ENCODE measurements at regions not wholly inside any gene's neighbourhood (a gene's known extent, or its start where the extent isn't known, plus 50 kb on each side); places are given as distances from the start of the nearest gene placed in this dataset.

DNA sequence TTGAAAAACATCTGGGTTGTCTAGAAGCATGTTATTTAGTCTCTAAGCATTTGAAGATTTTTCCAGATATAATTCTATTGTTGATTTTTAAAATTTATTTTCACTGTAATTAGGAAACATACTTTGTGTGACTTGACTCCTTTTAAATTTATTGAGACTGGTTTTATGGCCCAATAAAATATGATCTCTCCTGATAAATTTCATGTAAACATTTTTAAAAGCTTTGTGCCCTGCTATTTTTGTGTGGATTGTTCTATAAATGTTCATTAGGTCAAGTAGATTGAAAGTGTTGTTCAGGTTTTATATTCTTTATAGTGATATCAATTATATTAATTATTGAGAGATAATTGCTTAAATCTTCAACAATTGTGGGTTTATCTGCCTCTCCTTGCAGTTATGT lies 105.4 kb downstream of the RFX6 start:
- TF ChIP-seq, protein P1, sequence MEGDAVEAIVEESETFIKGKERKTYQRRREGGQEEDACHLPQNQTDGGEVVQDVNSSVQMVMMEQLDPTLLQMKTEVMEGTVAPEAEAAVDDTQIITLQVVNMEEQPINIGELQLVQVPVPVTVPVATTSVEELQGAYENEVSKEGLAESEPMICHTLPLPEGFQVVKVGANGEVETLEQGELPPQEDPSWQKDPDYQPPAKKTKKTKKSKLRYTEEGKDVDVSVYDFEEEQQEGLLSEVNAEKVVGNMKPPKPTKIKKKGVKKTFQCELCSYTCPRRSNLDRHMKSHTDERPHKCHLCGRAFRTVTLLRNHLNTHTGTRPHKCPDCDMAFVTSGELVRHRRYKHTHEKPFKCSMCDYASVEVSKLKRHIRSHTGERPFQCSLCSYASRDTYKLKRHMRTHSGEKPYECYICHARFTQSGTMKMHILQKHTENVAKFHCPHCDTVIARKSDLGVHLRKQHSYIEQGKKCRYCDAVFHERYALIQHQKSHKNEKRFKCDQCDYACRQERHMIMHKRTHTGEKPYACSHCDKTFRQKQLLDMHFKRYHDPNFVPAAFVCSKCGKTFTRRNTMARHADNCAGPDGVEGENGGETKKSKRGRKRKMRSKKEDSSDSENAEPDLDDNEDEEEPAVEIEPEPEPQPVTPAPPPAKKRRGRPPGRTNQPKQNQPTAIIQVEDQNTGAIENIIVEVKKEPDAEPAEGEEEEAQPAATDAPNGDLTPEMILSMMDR (IDR thresholded peaks at IDR 0.05; ENCODE audit: control insufficient read depth, insufficient read depth, low read depth, low read length, missing control alignments), result no peak
- DNase-seq (ENCODE audit: low read depth), result no peak
- no peak overlapping the region for H3K4me3 ChIP-seq (ENCODE audit: control insufficient read depth, low read depth, low read length)

DNA sequence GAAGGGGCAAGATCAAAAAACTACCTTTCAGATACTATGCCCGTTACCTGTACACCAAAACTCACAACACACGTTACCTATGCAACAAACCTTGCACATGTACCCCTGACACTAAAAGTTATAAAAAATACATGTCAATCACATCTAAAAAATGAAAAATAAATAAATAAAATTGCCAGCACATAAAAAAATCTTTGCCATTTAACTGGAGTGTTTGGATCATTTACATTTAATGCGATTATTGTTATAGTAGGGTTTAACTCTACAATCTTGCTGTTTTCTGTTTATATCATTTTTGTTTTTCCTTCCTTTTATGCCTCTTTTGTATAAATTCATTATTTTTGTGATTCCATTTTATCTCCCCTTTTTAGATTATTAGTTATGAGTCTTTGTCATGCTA lies 106.3 kb downstream of the RFX6 start:
- TF ChIP-seq, protein P1 (IDR thresholded peaks at IDR 0.05; ENCODE audit: control insufficient read depth, insufficient read depth, low read depth, low read length, missing control alignments), result no peak
- DNase-seq (ENCODE audit: low read depth), result no peak
- H3K4me3 ChIP-seq (ENCODE audit: control insufficient read depth, low read depth, low read length), result no peak overlapping the region

DNA sequence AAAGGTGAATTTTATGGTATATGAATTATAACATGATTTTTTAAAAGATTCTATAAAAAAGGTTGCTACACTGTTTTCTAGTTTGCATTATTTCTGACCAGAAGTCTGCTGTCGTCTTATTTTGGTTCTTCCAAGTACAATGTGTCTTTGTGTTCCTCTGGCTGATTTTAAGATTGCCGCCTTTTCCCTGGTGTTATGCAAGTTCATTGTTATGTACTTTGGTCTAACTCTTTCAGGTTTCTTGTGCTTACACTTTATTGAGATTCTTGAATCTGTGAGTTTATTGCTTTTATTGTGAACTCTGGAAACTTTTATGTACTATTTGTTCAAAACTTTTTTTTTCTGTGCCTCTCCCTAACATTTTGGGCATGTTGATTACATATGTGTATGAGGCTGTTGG lies 109.8 kb downstream of the RFX6 start:
- no peak overlapping the region for H3K4me3 ChIP-seq (ENCODE audit: control insufficient read depth, low read depth, low read length)
- DNase-seq (ENCODE audit: low read depth), result no peak
- TF ChIP-seq, protein P1 (IDR thresholded peaks at IDR 0.05; ENCODE audit: control insufficient read depth, insufficient read depth, low read depth, low read length, missing control alignments), result no peak

DNA sequence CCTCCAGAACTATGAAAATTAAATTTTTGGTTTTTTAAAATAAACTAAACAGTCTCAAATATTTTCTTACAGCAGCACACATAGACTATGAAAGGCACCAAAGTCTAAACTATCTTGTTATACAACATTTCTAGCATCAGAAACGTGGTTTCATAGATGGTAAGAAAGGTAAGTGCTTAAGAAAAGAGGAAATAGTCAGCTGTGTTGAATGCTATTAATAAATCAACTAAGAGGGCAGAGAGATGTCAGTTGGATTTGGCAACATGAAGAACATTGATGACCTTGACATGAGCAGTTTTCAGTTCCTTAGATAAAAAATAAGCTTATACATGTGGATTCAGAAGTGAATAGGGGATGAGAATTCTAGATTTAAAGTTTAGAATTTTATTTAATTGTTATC lies 113.6 kb downstream of the RFX6 start:
- H3K4me3 ChIP-seq (ENCODE audit: control insufficient read depth, low read depth, low read length), result no peak overlapping the region
- no peak for DNase-seq (ENCODE audit: low read depth)
- TF ChIP-seq, protein P1 (IDR thresholded peaks at IDR 0.05; ENCODE audit: control insufficient read depth, insufficient read depth, low read depth, low read length, missing control alignments), result no peak

DNA sequence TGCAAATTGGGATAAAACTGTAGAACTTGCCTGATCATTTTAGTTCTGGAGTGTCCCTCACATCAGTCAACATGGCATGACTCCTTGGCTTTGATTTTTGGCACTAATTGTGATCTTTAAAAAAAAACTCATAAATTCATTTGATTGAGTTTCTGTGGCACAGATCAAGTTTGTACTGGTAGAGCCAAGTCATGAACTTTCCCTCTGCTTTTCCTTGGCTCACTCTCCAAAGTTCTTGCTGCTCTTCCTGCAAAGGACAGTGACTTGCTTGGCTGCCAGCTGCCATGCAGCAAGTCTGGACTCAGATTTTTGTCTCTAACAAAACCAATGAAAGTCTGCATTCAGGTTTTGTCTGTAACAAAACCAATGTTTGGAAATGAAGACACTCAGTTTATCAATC lies 115.5 kb downstream of the RFX6 start:
- DNase-seq (ENCODE audit: low read depth), result no peak
- H3K4me3 ChIP-seq (ENCODE audit: control insufficient read depth, low read depth, low read length), result no peak overlapping the region
- TF ChIP-seq, protein P1 (IDR thresholded peaks at IDR 0.05; ENCODE audit: control insufficient read depth, insufficient read depth, low read depth, low read length, missing control alignments), result no peak

DNA sequence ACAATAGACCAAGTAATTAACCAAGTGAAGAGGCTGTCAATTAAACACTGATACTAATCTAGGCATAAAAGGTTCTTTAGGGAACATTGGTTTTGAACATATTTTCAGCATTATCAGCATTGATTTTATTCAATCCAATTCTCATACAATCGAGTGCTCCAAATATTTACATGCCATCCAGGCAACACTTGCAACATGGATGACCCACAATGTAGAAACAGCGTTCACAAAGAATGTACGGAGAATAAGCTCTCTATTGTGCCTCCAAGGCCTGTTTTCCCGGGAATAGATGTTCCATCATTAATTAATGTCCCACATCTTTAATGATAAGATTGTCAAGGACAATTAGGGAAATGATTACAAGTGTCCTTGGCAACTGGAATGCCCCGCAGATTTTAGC lies 117.4 kb downstream of the RFX6 start:
- H3K4me3 ChIP-seq (ENCODE audit: control insufficient read depth, low read depth, low read length), result no peak overlapping the region
- no peak for DNase-seq (ENCODE audit: low read depth)
- TF ChIP-seq, protein P1 (IDR thresholded peaks at IDR 0.05; ENCODE audit: control insufficient read depth, insufficient read depth, low read depth, low read length, missing control alignments), result no peak

DNA sequence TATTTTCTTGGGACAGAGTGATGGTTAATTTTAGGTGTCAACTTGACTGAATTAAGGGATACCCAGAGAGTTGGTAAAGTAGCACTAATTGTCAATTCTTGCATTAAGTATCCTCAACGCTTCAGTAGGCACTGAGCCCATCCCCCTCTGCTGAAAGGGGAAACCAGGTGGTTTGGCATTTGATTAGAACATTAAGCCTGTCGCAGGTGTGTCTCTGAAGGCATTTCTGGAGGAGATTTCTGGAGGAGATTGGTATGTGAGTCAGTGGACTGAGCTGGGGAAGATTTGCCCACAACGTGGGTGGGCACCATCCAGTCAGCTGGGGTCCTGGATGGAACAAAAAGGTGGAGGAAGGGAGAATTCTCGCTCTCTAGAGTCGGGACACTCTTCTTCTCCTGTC lies 119.8 kb downstream of the RFX6 start:
- no peak for DNase-seq (ENCODE audit: low read depth)
- TF ChIP-seq, protein P1 (IDR thresholded peaks at IDR 0.05; ENCODE audit: control insufficient read depth, insufficient read depth, low read depth, low read length, missing control alignments), result no peak
- no peak overlapping the region for H3K4me3 ChIP-seq (ENCODE audit: control insufficient read depth, low read depth, low read length)
